ENCODE measurements at regions not wholly inside any gene's neighbourhood (a gene's known extent, or its start where the extent isn't known, plus 50 kb on each side); places are given as distances from the start of the nearest gene placed in this dataset.
"Not testable (repeated sequence)": the region's sequence is repeated elsewhere in the genome, so short reads cannot be mapped to it uniquely, and the experiment has no call there.

DNA sequence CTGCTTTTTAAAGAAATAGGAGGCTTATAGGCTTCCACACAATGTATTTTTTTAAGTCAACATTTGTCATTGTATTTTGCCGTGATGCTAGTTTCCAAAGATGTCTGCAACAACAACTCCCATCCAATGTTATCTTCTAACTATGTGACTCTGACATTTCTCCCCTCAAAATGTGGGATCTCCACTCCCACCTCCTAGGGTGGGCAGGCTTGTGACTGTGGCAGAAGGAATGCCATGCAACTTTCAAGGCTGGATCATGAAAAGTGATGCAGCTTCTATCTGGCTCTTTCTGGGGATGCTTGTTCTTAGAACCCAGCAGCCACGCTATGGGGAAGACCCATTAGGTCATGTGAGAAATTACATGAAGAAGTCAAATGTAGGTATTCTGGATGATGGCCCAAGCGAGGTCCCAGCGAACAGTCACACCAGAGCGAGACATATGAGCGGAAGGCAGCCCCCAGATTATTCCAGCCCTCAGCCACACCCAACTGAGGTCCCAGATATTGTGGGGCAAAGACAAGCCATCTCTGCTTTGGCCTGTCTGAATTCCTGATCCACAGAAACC, 124.3 kb downstream of the BDH1 start:
- no peak for DNase-seq (ENCODE audit: low read depth in 1 of 2, low spot score in 1 of 2)

DNA sequence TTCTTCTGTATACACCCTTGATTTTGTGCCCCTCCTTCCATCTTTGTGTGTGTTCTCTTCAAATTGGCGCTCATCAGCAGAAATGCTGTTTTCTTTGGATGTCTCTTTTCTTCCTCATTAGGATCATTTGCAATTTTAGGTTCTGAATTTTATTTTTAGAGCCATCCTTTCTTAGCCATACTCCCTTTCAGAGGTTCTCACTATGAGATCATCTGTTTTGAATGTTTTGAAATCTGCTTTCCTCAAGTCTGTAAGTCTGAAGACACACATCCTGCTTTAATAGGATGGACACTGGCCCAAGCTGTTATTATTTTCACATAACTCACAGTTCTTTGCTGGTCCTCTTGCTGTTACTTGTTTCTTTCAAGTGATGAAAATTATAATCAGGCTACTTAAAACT, 124.8 kb downstream of the BDH1 start:
- DNase-seq (ENCODE audit: low read depth in 1 of 2, low spot score in 1 of 2): no peak

DNA sequence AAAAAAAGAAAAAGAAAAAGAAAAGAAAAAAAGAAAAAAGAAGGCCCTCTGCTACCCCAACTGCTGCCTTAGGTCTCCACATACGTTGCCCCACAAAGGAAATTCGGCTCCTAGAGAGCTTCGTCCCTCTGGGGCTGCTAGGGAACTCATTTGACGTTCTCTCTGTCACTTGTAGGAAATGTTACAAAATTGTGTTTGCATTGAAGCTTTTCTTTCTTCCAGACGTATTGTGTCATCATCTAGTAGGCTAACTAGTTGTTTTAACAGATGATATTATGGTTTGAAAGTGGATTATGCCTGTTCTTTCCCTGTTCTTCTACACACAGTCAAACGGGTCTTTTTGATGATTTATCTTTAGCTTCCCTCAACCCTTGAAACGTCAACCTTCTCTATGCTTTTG, 125.3 kb downstream of the BDH1 start:
- no peak for DNase-seq (ENCODE audit: low read depth in 1 of 2, low spot score in 1 of 2)

DNA sequence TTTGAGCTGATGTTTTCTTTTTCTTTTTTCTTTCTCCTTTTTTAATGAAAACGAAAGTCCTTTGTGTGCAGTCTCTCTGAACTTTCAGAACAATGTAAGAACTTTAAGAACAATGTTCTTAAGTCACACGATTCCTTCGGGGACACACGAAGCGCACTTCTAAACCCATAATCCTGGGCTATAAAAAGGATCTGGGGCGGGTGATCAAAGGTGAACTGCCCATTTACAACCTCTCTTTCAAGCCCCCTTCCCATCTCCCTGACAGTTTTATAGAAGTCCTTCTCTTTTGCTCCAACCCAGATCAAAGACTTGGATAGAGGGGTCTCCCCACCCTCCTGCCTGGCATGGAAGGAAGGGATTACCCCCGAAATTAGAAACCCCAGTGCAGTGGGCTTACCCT, 126.8 kb downstream of the BDH1 start:
- no peak for DNase-seq (ENCODE audit: low read depth in 1 of 2, low spot score in 1 of 2)

DNA sequence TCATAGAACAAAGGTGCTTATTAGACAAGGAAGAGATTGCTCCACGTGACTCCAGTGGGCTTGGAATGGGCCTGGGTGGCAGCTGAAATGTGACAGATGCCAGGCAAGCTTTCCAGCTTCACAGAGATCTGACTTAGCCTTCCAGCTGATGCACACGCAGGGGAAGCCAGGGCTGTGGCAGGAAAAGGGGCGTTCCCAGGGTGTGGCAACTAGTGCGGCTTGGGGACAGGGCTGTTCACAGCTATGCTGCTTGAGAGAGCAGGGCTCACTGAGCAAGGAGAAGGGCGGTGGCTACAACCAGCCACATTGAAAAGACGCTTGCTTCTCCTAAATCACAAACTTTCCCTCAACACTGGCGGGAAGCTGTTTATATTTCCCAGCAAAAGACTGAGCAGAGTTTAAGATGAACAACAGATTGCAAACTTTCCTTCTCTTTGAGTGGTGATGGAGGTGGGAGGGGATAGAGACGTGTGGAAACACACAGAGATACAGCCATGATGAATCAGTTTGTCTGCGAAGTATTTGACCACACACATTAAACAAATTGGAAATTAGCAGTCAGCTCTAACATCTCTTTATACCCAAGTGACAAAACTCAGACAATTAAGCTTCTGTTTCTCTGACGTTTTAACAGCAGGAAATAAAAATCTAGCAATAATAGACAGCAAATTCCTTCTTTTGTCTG, 127.5 kb downstream of the BDH1 start:
- no peak for DNase-seq (ENCODE audit: low read depth in 1 of 2, low spot score in 1 of 2)

DNA sequence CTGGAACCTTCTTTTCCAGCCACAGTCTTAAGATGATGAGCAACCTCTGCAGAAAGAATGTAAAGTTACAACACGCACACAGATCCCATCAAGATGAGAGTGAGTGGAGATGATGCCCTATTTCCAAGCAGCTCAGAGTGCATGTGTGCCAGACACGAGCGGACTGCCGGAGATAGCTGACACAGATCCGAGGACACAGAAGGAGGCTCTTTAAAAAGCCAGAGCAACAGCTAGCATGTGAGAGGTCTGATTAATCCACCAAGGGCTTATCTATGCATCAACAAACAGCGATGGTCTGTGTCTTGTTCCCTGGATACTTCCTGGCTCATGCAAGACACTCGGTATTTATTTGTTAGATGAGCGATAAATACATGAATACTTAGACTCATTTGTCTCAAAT, 128.6 kb upstream of the DLG1 start:
- no peak for DNase-seq (ENCODE audit: low read depth in 1 of 2, low spot score in 1 of 2)

DNA sequence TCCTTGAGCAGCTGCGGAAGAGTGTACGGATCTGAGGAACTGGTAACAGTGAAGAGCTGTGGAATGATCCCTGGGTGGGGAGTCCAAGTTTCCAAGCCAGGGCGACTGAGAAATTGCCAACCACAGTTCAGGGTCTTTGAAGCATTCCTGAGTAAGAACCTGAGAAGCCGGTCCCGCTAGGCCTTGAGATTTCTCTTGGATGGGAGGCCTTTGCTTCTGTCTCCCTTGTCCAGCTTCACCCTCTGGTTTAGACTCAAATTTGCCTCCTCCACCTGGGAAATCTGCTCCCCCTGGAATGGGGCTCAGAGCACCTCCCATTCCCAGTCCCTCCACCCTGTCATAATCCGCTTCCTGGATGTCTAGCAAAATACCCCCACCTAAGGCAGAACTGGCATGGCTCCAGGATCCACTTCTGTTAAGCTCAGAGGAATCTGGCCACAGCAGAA, 127.7 kb upstream of the DLG1 start:
- no peak for DNase-seq (ENCODE audit: low read depth in 1 of 2, low spot score in 1 of 2)

DNA sequence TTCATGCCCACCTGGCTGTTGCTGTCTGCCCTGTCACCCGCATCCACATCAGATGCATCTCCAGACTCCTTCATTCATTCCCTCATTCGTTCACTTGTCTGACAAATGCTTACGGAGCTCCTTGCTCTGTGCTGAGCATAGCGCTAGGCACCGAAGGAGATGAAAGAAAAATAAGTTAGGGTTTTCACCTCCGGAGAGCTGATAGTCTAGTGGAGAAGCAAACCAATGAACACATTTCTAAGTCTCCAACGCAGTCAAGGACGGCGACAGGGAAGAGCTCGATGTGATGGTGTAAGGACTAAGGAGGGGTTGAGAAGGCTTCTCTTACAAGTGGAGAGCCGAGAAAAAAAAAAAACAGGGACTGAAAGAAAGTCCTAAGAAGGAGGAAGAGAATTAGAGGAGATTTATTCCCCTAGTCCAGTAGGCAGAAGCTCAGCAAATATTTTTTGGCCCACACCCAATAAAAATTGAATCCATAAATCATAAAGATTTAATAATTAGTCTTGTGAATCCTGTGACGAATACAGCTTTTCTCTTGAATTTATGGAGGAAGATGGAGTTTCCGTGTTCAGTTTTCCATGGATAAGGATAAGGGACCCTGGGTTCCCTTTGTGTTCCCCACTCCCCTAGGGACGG, 127.2 kb upstream of the DLG1 start:
- DNase-seq (ENCODE audit: low read depth in 1 of 2, low spot score in 1 of 2): no peak

DNA sequence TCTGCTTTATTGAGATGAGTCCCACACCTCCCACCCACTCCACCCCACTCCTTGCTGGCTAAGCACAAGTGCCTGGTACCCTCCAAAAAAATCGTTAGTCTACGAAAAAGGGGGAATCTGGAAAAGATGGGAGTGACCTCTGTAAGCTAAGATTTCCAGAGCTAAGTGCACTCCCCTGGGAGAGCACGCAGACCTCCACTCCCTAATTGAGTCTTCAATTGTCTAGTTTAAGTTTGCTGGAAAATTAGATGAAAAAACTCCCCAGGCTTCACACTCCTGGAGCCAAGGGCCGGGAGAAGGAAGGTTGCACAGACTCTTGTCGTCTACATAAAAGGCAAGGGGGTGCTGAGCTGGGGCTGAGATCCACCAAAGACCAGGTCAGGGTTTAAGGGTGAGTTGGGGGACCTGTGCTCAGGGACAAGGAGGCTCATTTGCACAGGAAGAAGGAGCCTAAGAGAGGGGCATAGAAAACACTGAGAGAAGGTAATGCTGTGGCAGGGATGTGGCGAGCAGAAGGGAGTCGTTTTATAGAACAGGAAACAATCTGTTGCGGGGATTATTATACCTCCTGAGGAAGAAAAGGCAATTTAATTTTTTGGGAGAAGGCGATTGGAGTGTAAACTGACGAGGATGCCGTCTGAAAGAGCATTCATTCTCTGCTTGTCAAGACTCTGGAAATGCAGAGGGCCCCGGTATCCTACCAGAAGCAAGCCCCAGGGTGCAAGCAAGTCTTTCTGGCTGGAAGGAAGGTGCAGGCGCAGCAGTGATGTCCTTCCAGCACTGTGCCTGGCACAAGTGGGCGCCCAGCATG, 126.5 kb upstream of the DLG1 start:
- DNase-seq (ENCODE audit: low read depth in 1 of 2, low spot score in 1 of 2): no peak

DNA sequence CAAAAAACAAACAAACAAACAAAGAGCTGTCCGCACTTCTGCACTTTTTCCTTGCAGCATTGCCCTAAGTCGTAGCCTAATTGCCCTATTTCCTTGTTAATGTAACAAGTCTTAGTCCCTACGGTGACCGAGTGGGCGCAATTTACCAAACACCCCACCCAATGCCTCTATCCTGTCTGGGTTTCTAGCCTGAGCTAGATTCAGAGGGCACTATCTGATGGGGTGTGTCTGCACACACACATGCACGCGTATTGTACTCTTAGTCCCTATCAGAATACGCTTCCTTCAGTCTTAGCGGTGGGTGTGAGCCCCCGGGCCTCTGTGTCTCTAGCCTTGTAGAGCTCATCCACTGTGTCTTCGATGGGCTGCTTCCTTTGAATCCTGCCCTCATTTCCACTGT, 125.9 kb upstream of the DLG1 start:
- no peak for DNase-seq (ENCODE audit: low read depth in 1 of 2, low spot score in 1 of 2)

DNA sequence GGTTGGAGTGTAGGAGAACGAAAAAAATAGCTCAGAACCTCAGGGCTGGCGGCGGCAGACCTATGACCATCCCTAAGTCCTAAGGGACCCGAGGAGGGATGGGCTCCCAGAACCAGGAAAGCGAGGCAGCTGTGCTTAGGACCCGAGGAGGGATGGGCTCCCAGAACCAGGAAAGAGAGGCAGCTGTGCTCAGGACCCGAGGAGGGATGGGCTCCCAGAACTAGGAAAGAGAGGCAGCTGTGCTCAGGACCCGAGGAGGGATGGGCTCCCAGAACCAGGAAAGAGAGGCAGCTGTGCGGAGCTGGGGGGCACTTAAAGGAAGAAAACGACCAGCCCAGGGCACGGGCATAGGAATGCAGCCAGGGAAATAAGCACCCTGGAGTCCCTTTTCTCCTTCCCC, 125.0 kb upstream of the DLG1 start:
- DNase-seq (ENCODE audit: low read depth in 1 of 2, low spot score in 1 of 2): no peak

DNA sequence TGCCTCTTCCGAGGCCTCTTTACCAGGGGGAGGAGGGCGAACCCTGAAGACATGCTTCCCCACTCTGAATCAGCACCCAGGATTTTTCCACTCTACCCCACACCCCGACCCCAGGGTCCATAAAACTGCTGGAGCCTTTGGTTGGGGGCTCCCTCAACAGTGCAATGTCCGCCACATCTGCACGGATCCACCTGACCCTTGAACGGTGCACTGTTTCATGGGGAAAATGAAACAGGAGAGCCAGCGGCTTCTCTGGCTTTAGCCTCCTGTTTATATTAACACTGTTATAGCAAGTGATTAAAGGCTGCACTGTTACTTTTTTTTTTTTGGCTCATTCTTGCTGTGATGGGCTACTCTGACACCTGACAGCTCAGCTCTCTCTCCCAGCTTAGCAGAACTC, 124.1 kb upstream of the DLG1 start:
- no peak for DNase-seq (ENCODE audit: low read depth in 1 of 2, low spot score in 1 of 2)

DNA sequence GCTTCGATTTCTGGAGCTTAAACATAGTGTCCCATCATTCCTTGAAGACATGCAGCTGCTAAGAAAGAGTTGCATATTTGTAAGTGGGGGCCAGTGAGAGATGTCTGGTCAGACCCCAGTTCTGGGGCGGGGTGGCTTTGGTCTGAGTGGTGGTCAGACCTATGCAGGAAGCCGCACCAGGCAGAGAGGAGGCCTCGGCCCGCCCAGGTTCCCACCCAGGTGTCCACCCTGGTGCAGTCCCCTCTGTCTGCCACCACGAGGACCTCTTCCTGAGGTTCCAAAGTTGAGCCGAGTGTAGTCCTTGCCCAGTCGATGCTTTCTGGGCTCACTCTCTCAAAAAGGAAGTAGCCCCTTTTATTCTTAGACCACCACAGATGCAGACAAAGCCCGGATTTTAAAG, 122.6 kb upstream of the DLG1 start:
- no peak for DNase-seq (ENCODE audit: low read depth in 1 of 2, low spot score in 1 of 2)

DNA sequence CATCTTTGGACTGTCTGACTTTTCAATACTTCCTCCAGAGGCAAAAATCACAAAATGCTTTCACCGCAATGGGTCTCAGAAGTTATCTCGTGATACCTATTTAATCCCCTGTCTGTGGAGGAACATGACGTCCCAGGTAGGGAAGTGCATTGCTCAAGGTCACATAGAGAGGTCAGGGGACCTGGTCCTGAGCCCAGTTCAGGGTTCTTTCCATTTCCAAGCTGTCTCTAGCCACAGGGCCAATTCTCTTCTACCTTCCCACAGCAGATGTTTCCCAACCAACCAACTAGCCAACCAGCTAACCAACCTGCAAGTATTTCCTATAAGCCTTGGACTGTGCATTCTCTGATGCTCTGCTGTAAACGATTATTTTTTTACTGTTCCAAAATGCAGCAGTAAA, 122.2 kb upstream of the DLG1 start:
- no peak for DNase-seq (ENCODE audit: low read depth in 1 of 2, low spot score in 1 of 2)

DNA sequence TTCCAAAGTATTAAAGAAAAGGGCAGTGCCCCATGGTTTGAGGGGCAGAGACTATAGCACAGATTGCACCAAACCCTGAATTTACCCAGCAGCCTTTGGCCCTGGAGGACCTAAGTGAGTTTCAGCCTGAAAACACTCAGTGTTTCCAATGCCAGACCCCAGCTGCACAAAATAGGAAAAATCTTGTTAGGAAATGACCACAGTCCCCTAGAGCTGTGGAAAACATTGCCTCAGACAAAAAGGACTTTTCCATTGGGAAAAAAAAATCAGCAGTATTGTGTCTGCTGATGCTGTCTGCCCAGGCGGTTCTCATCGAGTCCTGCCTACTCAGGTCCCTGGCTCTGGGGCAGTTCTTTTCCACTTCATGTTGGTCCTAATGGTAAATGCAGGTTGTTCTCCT, 121.7 kb upstream of the DLG1 start:
- DNase-seq (ENCODE audit: low read depth in 1 of 2, low spot score in 1 of 2): no peak

DNA sequence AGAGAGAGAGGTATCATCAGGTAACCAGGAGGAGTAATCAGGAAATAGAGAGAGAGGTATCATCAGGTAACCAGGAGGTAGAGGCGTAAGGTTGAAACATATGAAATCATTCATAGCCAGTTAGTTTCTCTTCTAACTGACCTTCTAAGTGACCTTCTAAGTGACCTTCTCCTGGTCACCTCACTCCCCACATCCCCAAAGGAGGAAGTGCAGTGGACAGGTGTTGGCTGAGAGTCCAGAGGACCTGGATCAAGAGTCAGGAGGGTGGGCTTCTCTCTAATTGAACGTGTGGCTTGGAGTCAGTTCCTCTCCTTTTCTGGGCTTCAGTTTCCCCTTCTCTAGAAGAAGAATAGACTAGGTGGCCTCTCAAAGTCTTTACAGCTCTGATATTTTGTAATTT, 121.3 kb upstream of the DLG1 start:
- DNase-seq (ENCODE audit: low read depth in 1 of 2, low spot score in 1 of 2): no peak

DNA sequence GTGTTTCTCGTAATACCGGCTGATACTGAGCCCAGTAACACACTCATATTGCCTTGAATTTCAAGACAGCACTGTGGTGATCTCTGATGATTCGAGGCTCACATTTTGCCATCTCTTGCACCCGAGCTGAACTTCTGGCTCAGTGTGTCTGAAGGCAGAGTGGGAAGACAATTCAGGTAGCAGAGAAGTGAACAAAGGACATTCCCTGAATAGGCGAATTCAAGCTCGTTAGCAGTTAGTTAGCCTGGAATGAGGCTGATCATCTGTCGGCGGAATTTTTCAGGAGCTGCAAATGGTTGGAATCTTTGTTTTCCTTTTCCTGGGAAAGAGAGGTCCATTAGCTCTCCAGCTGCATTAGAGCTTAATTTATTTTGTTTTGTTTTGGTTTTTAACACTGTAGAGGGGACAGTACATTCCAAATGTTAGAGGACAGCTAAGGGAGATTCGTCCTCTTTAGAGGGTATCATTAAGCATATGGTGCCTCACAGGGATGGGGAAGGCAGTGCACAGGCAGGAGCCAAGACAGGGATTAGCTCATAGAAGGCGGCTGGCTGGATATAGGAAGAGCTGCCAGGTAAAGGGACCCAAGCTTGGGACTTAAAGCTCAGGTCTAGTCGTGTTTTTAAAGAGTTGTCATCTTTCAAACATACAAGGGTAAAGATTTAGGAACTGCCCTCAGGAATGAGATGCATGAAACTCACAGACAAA, 119.7 kb upstream of the DLG1 start:
- DNase-seq (ENCODE audit: low read depth in 1 of 2, low spot score in 1 of 2): no peak

DNA sequence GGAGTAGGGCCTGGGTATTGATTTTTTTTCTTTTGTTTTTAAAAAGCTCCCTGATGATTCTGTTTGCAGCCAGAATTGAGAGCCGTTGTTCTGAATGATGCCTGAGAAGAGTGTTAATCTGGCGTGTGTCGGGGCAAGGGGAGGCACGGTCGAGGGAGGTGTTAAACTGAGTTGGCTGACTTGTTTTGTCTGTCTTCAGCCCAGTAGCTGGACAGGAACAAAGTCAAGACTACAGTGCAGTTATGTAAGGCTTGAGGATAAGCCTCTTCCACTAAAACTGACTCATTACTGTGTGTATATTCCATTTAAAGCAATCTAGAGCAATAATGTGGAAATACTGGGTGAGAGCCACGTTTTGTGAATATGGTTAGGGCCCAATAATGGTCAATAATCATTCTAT, 119.0 kb upstream of the DLG1 start:
- no peak for DNase-seq (ENCODE audit: low read depth in 1 of 2, low spot score in 1 of 2)

DNA sequence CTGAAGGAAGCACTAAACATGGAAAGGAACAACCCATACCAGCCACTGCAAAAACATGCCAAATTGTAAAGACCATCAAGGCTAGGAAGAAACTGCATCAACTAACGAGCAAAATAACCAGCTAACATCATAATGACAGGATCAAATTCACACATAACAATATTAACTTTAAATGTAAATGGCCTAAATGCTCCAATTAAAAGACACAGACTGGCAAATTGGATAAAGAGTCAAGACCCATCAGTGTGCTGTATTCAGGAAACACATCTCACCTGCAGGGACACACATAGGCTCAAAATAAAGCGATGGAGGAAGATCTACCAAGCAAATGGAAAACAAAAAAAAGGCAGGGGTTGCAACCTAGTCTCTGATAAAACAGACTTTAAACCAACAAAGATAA, 113.5 kb upstream of the DLG1 start:
- DNase-seq (ENCODE audit: low read depth in 1 of 2, low spot score in 1 of 2): not testable (repeated sequence)

DNA sequence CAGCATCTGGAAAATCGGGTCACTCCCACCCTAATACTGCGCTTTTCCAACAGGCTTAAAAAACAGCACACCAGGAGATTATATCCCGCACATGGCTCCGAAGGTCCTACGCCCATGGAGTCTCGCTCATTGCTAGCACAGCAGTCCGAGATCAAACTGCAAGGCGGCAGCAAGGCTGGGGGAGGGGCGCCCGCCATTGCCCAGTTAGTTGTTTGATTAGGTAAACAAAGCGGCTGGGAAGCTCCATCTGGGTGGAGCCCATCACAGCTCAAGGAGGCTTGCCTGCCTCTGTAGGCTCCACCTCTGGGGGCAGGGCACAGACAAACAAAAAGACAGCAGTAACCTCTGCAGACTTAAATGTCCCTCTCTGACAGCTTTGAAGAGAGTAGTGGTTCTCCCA, 111.8 kb upstream of the DLG1 start:
- DNase-seq (ENCODE audit: low read depth in 1 of 2, low spot score in 1 of 2): not testable (repeated sequence)

DNA sequence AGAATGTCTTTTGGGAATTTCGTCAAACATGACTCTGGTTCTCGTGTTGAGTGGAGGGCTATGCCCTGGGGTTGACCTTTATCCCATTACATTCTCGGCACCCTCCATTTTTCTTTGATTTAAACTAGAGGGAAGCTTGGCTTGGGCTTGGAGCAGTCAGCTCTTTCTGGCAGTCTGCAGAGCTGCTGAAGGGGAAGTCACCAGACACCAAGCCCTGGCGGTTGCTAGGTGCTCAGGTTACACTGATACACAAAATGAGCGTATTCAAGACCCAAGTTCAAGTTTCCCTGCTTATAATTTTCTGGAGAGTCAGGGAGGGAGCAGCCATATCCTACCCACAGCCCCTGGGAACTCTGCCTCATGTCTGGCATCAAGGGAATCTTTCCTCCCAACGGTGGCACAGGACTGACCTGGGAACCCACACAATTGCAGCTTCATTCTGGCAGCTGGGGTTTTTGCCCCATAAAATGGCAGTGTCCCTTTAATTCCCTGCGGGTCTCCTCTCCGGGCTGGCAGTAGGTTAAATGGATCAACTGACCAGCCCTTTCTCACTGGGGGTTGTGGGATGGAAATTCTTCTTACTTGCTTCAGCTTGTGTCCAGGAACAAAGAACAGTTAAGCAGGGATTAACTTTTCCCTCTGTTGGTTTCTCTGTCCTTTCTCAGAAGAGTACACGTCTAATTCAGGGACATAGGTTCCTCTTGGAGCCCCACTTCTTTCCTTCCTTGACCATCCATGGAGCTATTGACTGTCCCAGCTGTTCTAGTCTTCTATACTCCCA, 110.0 kb upstream of the DLG1 start:
- no peak for DNase-seq (ENCODE audit: low read depth in 1 of 2, low spot score in 1 of 2)
